Fibroblast of villous mesenchyme (primary cell): ENCODE measurements at regions not wholly inside any gene's neighbourhood (a gene's known extent, or its start where the extent isn't known, plus 50 kb on each side); places are given as distances from the start of the nearest gene placed in this dataset.

Experiments used
- DNase-seq: peaks from one replicate; pipeline ENCODE4 v3.0.0-alpha.2; 2010; ENCODE audit warnings: low read depth
- H3K4me3 ChIP-seq: 2 replicates; pipeline ENCODE4 v1.5.1; 2011; ENCODE audit warnings: low read depth, mild to moderate bottlenecking, low read length
- CTCF ChIP-seq: IDR thresholded peaks from 2 replicates; pipeline ENCODE4 v1.5.1; 2012; ENCODE audit warnings: low read depth, mild to moderate bottlenecking, low read length; ENCODE audit not compliant: insufficient read depth

- peak; percentile 82 for DNase-seq
- no peak overlapping the region for H3K4me3 ChIP-seq
- TF ChIP-seq CTCF = no peak
Observed at GRCh38 chr2:226583715-226584114, 215.9 kb downstream of the IRS1 start.

GRCh38 chr2:226581661-226582060, 218.0 kb downstream of the IRS1 start:
- no peak overlapping the region for H3K4me3 ChIP-seq
- TF ChIP-seq CTCF = no peak
- DNase-seq = peak; percentile 13

- TF ChIP-seq CTCF = no peak
- no peak overlapping the region for H3K4me3 ChIP-seq
- no peak for DNase-seq
Observed at GRCh38 chr2:226581004-226581403, 218.6 kb downstream of the IRS1 start.

- H3K4me3 ChIP-seq = no peak overlapping the region
- no peak for DNase-seq
- no peak for TF ChIP-seq CTCF
Observed at GRCh38 chr2:226580403-226580802, 219.2 kb downstream of the IRS1 start.

- DNase-seq = peak; percentile 40
Observed at GRCh38 chr2:226579519-226579918, 220.1 kb downstream of the IRS1 start.

GRCh38 chr2:226578879-226579278, 220.7 kb downstream of the IRS1 start:
- no peak for TF ChIP-seq CTCF
- peak; percentile 68 for DNase-seq
- no peak overlapping the region for H3K4me3 ChIP-seq

More at GRCh38 chr2:226579519-226579918, 220.1 kb downstream of the IRS1 start:
- TF ChIP-seq CTCF = no peak
- no peak overlapping the region for H3K4me3 ChIP-seq

GRCh38 chr2:226578373-226578772, 221.2 kb downstream of the IRS1 start:
- no peak for DNase-seq
- H3K4me3 ChIP-seq = no peak overlapping the region
- no peak for TF ChIP-seq CTCF
